ENCODE measurements at regions not wholly inside any gene's neighbourhood (a gene's known extent, or its start where the extent isn't known, plus 50 kb on each side); places are given as distances from the start of the nearest gene placed in this dataset.

- H3K27ac ChIP-seq (ENCODE audit: low read depth, low read length): no peak overlapping the region
- no peaks in the 10 kb centered on the region for H3K27me3 ChIP-seq (ENCODE audit: insufficient read depth, low read length)
- no peak overlapping the region for H3K4me3 ChIP-seq (ENCODE audit: insufficient read depth, low read depth, low read length)
- H3K79me2 ChIP-seq (ENCODE audit: insufficient read depth, low read length): no peaks in the 10 kb centered on the region
- H3K4me2 ChIP-seq (ENCODE audit: low read length): no peak overlapping the region
- peaks cover 2% of the 10 kb centered on the region for H3K9me3 ChIP-seq (ENCODE audit: insufficient read depth, low read depth, low read length)
- DNase-seq (ENCODE audit: low read depth): no peak
- H3K4me1 ChIP-seq (ENCODE audit: insufficient read depth, low read length): no peaks in the 10 kb centered on the region
- no peak overlapping the region for H3K9ac ChIP-seq (ENCODE audit: low read length)
- no peaks in the 10 kb centered on the region for H3K4me1 Mint-ChIP-seq (ENCODE audit: low read depth, unreplicated experiment)
- H3K4me3 Mint-ChIP-seq (ENCODE audit: unreplicated experiment): no peak overlapping the region
- TF ChIP-seq EZH2 (IDR thresholded peaks at IDR 0.05; ENCODE audit: insufficient read depth, low read length) (no peak), CTCF (IDR thresholded peaks at IDR 0.05; ENCODE audit: insufficient read depth, low read depth, low read length) (no peak)
- no peak overlapping the region for H3K27ac Mint-ChIP-seq (ENCODE audit: unreplicated experiment)
- H3K36me3 Mint-ChIP-seq (ENCODE audit: low read depth, unreplicated experiment): no peaks in the 10 kb centered on the region
- H3K36me3 ChIP-seq (ENCODE audit: insufficient read depth, low read length): no peaks in the 10 kb centered on the region
- H2AFZ ChIP-seq (ENCODE audit: low read depth, low read length): no peak overlapping the region
- H3K27me3 Mint-ChIP-seq (ENCODE audit: low read depth, unreplicated experiment): peaks cover 7% of the 10 kb centered on the region
- H3K9me3 Mint-ChIP-seq (ENCODE audit: unreplicated experiment): no peaks in the 10 kb centered on the region
- no peaks in the 10 kb centered on the region for H4K20me1 ChIP-seq (ENCODE audit: insufficient read depth, low read length)
- FAIRE-seq: no peak
Measured at GRCh38 chr9:7265181-7265580, 507.4 kb downstream of the KDM4C start.

DNA sequence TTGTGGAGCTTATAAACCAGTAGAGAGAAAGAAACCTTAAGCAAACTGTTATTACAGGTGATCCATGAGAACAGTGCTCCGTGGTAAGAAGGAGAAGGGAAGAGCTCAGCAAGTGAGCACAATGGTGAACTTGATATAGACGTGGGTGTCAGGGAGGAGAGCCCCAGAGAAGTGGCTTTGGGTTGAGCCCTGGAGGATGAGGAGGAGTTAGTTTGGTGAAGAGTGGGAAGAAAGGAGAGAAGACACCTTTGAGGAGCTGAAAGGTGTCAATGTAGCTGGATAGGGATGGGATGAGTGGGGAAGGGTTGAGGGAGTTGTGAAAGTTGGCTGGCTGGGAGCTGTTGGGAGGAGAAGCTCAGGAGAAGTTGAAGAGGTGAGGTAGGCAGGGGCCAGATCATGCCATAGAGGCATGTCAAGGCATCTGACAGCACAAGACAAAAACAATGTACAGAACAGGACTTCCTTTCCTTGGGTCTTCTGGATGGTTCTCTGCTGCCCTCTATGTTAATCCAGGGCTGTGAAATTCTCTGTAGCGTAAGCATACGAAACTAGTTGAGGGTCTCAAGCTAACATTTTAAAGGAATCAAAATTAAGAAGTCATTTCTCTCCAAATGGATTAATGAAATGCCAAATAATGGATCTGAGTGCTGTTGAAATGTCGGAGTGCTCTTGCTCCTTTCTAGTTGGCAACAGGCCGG, 501.9 kb downstream of the KDM4C start:
- Histone ChIP-seq H3K9ac (ENCODE audit: low read length) (no peak overlapping the region), H3K27ac (ENCODE audit: low read depth, low read length) (no peak overlapping the region), H3K4me3 (ENCODE audit: insufficient read depth, low read depth, low read length) (no peak overlapping the region), H2AFZ (ENCODE audit: low read depth, low read length) (no peak overlapping the region), H4K20me1 (ENCODE audit: insufficient read depth, low read length) (no peaks in the 10 kb centered on the region), H3K4me2 (ENCODE audit: low read length) (no peak overlapping the region), H3K4me1 (ENCODE audit: insufficient read depth, low read length) (no peaks in the 10 kb centered on the region), H3K36me3 (ENCODE audit: insufficient read depth, low read length) (no peaks in the 10 kb centered on the region), H3K79me2 (ENCODE audit: insufficient read depth, low read length) (no peaks in the 10 kb centered on the region), H3K27me3 (ENCODE audit: insufficient read depth, low read length) (no peaks in the 10 kb centered on the region), H3K9me3 (ENCODE audit: insufficient read depth, low read depth, low read length) (peaks cover 2% of the 10 kb centered on the region)
- FAIRE-seq (no peak), DNase-seq (ENCODE audit: low read depth) (no peak)
- H3K9me3 Mint-ChIP-seq (ENCODE audit: unreplicated experiment): no peaks in the 10 kb centered on the region
- TF ChIP-seq CTCF (IDR thresholded peaks at IDR 0.05; ENCODE audit: insufficient read depth, low read depth, low read length) (no peak), EZH2 (IDR thresholded peaks at IDR 0.05; ENCODE audit: insufficient read depth, low read length) (no peak)
- no peaks in the 10 kb centered on the region for H3K27me3 Mint-ChIP-seq (ENCODE audit: low read depth, unreplicated experiment)
- no peak overlapping the region for H3K27ac Mint-ChIP-seq (ENCODE audit: unreplicated experiment)
- no peaks in the 10 kb centered on the region for H3K36me3 Mint-ChIP-seq (ENCODE audit: low read depth, unreplicated experiment)
- H3K4me3 Mint-ChIP-seq (ENCODE audit: unreplicated experiment): no peak overlapping the region
- H3K4me1 Mint-ChIP-seq (ENCODE audit: low read depth, unreplicated experiment): no peaks in the 10 kb centered on the region

DNA sequence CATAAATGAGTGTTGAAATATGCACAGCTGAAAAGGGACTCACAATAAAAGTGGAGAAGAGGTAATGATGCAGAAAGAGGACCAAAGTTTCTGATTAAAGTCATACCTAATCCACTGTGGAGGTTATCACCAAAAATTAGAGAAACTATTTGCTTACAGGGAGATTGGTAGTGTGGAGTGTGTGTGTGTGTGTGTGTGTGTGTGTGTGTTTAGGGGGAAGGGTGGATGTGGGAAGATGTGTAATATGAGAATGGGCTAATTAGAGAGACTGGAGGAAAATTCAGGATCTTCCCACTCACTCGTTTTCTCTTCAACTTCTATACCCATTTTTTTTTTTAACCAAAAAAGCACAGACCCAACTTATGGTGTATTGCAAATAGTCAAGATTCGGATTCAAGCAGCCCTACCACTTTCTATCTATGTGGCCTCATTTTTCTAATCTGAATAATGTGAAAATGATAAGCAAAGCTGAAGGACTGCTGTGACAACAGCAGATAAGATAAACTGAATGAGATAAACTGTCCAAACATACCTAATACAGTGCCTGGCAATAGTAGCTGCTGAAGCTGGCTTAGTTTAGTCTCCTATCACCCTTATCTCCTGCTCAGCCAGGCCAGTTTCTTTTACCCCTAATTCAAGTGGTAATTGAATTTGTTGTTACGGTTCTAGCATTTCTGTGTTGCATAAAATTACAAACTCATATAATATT, 501.1 kb downstream of the KDM4C start:
- H4K20me1 ChIP-seq (ENCODE audit: insufficient read depth, low read length): no peaks in the 10 kb centered on the region
- H3K27me3 ChIP-seq (ENCODE audit: insufficient read depth, low read length): no peaks in the 10 kb centered on the region
- no peak overlapping the region for H3K4me2 ChIP-seq (ENCODE audit: low read length)
- H3K4me1 ChIP-seq (ENCODE audit: insufficient read depth, low read length): no peaks in the 10 kb centered on the region
- H3K79me2 ChIP-seq (ENCODE audit: insufficient read depth, low read length): no peaks in the 10 kb centered on the region
- no peaks in the 10 kb centered on the region for H3K27me3 Mint-ChIP-seq (ENCODE audit: low read depth, unreplicated experiment)
- H3K27ac Mint-ChIP-seq (ENCODE audit: unreplicated experiment): no peak overlapping the region
- H3K9ac ChIP-seq (ENCODE audit: low read length): no peak overlapping the region
- no peak overlapping the region for H3K4me3 Mint-ChIP-seq (ENCODE audit: unreplicated experiment)
- H3K36me3 ChIP-seq (ENCODE audit: insufficient read depth, low read length): no peaks in the 10 kb centered on the region
- no peak overlapping the region for H3K4me3 ChIP-seq (ENCODE audit: insufficient read depth, low read depth, low read length)
- DNase-seq (ENCODE audit: low read depth) (no peak), FAIRE-seq (no peak)
- no peak overlapping the region for H2AFZ ChIP-seq (ENCODE audit: low read depth, low read length)
- H3K27ac ChIP-seq (ENCODE audit: low read depth, low read length): no peak overlapping the region
- TF ChIP-seq EZH2 (IDR thresholded peaks at IDR 0.05; ENCODE audit: insufficient read depth, low read length) (no peak), CTCF (IDR thresholded peaks at IDR 0.05; ENCODE audit: insufficient read depth, low read depth, low read length) (no peak)
- H3K9me3 Mint-ChIP-seq (ENCODE audit: unreplicated experiment): no peaks in the 10 kb centered on the region
- H3K36me3 Mint-ChIP-seq (ENCODE audit: low read depth, unreplicated experiment): no peaks in the 10 kb centered on the region
- H3K4me1 Mint-ChIP-seq (ENCODE audit: low read depth, unreplicated experiment): no peaks in the 10 kb centered on the region
- peaks cover 2% of the 10 kb centered on the region for H3K9me3 ChIP-seq (ENCODE audit: insufficient read depth, low read depth, low read length)

Data from astrocyte (in vitro differentiated cells and primary cell).